ENCODE measurements at regions not wholly inside any gene's neighbourhood (a gene's known extent, or its start where the extent isn't known, plus 50 kb on each side); places are given as distances from the start of the nearest gene placed in this dataset.

GRCh38 chr2:66866331-66867062, 431.6 kb downstream of the MEIS1 start:
- Mint-ChIP-seq H3K27ac (no peak overlapping the region), H3K27me3 (ENCODE audit: low read depth, poor library complexity) (peaks cover 4% of the 10 kb centered on the region), H3K4me3 (no peak overlapping the region), H3K36me3 (ENCODE audit: low read depth) (peaks cover 15% of the 10 kb centered on the region), H3K9me3 (peaks cover 3% of the 10 kb centered on the region), H3K4me1 (peaks cover 26% of the 10 kb centered on the region)
- no peak for DNase-seq
- TF ChIP-seq, protein P1, sequence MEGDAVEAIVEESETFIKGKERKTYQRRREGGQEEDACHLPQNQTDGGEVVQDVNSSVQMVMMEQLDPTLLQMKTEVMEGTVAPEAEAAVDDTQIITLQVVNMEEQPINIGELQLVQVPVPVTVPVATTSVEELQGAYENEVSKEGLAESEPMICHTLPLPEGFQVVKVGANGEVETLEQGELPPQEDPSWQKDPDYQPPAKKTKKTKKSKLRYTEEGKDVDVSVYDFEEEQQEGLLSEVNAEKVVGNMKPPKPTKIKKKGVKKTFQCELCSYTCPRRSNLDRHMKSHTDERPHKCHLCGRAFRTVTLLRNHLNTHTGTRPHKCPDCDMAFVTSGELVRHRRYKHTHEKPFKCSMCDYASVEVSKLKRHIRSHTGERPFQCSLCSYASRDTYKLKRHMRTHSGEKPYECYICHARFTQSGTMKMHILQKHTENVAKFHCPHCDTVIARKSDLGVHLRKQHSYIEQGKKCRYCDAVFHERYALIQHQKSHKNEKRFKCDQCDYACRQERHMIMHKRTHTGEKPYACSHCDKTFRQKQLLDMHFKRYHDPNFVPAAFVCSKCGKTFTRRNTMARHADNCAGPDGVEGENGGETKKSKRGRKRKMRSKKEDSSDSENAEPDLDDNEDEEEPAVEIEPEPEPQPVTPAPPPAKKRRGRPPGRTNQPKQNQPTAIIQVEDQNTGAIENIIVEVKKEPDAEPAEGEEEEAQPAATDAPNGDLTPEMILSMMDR (IDR thresholded peaks at IDR 0.05), result no peak

DNA sequence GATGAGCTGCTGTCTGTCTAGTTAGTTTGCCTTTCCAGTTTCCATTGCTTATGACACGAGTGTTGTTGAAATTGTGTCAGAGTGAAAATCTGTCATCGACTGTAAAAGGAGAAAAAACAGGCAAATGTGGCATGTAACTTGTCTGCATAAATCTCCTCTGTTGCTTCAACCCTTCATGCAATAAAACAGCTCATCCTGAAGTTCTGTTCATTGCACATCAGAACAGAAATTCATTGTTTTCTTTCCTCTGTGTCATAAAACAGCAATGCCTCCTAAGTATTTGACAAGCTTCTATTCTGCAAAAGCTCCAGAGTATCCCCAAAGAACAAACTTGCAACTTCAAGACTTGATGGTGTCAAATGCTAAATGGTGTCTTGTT, 432.1 kb downstream of the MEIS1 start:
- Mint-ChIP-seq H3K4me3 (no peak overlapping the region), H3K27me3 (ENCODE audit: low read depth, poor library complexity) (peaks cover 4% of the 10 kb centered on the region), H3K4me1 (peaks cover 27% of the 10 kb centered on the region), H3K9me3 (peaks cover 3% of the 10 kb centered on the region), H3K36me3 (ENCODE audit: low read depth) (peaks cover 15% of the 10 kb centered on the region), H3K27ac (no peak overlapping the region)
- DNase-seq, result no peak
- TF ChIP-seq, protein P1 (IDR thresholded peaks at IDR 0.05), result no peak

DNA sequence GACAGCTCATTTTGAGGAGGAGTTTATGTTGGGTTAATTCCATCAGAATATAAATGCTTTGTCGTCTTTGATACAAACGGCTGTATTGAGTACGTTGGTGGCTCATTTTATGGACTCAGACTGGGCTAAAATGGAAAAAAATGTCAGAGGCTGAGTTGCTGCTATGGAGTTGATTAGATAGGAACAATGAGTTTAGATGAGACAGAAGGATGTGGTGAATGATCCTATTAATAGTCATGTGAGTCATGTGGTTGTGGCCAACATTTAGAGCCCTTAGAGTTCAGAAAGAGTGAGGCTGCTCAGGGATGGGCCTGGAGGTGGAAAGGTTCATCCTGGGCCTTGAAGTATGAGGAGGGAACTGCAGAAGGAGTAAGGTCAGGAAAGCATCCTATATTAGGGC, 434.2 kb downstream of the MEIS1 start:
- peaks cover 4% of the 10 kb centered on the region for H3K27me3 Mint-ChIP-seq (ENCODE audit: low read depth, poor library complexity)
- peaks cover 41% of the 10 kb centered on the region for H3K4me1 Mint-ChIP-seq

DNA sequence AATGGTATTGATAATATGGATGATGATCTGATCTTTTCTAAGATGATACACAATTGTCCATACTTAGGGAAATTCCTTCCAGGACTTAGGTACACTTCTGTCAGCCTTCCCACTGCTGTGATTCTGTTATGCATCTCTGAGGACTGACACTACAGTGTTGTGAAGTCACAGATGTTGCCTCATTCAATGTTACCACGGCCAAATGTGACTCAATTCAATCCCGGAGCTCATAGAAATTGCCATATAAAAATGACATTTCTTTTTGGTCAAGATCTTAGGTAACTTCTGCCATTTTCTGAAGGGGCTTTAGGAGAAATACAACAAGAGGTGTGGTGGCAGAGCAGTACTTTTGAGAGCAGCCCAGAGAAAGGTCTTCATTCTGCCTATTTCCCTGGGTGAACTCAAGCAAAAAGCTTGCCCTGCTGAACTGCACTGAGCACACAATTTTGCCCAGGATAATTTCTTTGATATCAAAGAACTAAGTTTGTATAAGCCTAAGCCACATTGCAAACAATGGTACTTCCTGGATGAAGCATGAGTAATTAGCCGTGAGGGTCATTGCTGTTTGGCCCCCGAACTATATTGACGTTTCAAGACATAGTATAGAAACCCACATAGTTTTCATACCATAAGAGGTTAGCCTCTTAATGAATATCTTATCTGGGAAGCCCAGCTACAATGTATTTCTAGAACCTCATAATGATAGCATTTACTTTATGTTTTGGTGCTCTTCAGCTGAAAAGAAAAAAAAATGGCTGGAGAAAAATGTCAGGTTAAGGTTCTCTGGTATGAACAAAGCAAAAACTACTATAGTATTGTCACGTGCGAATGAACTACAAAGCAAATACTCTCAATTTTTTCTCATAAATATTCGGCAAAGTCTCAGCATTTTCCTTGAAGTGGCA, 437.4 kb downstream of the MEIS1 start:
- Mint-ChIP-seq H3K36me3 (ENCODE audit: low read depth) (peaks cover 15% of the 10 kb centered on the region), H3K9me3 (peaks cover 3% of the 10 kb centered on the region), H3K4me1 (peaks cover 41% of the 10 kb centered on the region), H3K27ac (no peak overlapping the region), H3K27me3 (ENCODE audit: low read depth, poor library complexity) (no peaks in the 10 kb centered on the region), H3K4me3 (no peak overlapping the region)
- TF ChIP-seq, protein P1 (IDR thresholded peaks at IDR 0.05), result no peak
- DNase-seq, result no peak

More for the DNA sequence above, 434.2 kb downstream of the MEIS1 start:
- no peak overlapping the region for H3K4me3 Mint-ChIP-seq
- no peak for DNase-seq
- TF ChIP-seq, protein P1 (IDR thresholded peaks at IDR 0.05), result no peak
- H3K27ac Mint-ChIP-seq, result no peak overlapping the region
- peaks cover 15% of the 10 kb centered on the region for H3K36me3 Mint-ChIP-seq (ENCODE audit: low read depth)
- H3K9me3 Mint-ChIP-seq, result peaks cover 3% of the 10 kb centered on the region

GRCh38 chr2:66872986-66873754, 438.2 kb downstream of the MEIS1 start:
- TF ChIP-seq, protein P1 (IDR thresholded peaks at IDR 0.05), result no peak
- peaks cover 2% of the 10 kb centered on the region for H3K27me3 Mint-ChIP-seq (ENCODE audit: low read depth, poor library complexity)
- peak overlapping the region; percentile 14 for H3K27ac Mint-ChIP-seq
- H3K36me3 Mint-ChIP-seq (ENCODE audit: low read depth), result peaks cover 13% of the 10 kb centered on the region
- no peak overlapping the region for H3K4me3 Mint-ChIP-seq
- no peak for DNase-seq
- peaks cover 33% of the 10 kb centered on the region for H3K4me1 Mint-ChIP-seq
- H3K9me3 Mint-ChIP-seq, result peaks cover 1% of the 10 kb centered on the region

Measured in nephron progenitor cell (in vitro differentiated cells).